A204.1 (cell line): ENCODE measurements at regions not wholly inside any gene's neighbourhood (a gene's known extent, or its start where the extent isn't known, plus 50 kb on each side); places are given as distances from the start of the nearest gene placed in this dataset.

Experiments
- FAIRE-seq: peaks from 2 replicates; lab custom pipeline; 2012; peaks lifted over from hg19 to GRCh38; lab: Jason Lieb, UNC

DNA sequence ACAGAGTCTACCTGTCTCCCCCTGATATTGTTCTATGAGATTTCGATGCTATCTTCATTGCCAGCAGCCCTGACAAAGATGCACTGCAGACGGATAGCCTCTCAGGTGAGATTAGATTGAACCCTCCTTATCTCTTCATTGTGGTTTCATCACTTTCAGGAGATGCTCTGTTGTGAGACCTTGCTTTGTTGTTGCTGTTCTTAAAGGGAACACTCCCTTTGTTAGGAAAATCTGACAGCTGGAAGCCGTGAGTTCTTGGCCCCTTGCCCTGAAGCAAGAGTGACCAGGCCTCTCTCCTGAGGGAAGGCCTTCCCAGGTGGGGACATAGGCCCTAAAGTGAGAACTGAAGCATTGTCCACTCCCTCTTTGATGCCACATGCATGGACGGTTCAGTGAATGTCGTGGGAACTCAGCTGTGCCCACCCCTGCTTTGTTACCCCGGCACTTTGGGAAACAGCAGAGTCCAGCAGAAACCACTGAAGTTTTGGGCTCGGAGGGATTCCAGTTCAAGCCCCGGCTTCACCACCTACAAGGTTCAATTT lies 976.1 kb downstream of the TBC1D22A start:
- no peak for FAIRE-seq

GRCh38 chr22:47736186-47737034 lies 974.0 kb downstream of the TBC1D22A start:
- FAIRE-seq, result no peak

- no peak for FAIRE-seq
Measured at GRCh38 chr22:47734511-47734910, 972.1 kb downstream of the TBC1D22A start.

DNA sequence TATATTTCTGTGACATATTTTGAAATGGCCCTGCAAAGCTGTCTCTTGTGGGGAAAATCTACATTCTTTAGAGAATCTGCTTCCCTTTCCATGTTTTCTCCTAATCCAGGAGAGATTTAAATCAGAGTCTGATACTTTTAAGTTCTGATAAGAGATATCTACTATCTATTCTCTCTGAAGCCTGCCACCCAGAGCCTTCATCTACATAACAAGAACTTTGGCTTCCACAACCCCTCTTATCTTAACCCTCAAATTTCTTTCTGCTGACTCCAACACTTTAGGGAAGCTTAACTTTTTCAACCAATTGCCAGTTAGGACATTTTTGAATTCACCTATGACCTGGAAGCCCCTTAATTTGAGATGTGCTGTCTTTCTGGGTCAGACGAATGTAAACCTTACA lies 965.2 kb downstream of the TBC1D22A start:
- no peak for FAIRE-seq

DNA sequence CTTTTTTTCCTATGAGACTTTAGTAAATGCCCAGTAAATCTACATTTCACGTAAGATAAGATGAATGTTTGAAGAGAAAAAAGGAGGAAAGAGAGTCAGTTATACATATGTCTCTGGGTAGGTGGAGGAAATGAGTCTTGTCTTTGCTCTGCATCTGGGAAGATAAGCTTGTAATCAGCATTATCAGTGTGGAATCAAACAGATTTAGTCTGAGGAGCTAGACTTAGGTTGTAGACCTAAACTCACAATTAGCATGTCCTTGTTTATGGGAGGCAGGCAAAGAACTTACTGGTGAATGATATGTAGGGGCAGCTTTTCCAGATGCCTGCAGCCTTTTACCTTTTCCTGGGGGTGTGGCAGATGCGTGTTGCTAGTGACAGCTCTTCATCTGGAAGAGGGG lies 962.3 kb downstream of the TBC1D22A start:
- FAIRE-seq, result no peak

DNA sequence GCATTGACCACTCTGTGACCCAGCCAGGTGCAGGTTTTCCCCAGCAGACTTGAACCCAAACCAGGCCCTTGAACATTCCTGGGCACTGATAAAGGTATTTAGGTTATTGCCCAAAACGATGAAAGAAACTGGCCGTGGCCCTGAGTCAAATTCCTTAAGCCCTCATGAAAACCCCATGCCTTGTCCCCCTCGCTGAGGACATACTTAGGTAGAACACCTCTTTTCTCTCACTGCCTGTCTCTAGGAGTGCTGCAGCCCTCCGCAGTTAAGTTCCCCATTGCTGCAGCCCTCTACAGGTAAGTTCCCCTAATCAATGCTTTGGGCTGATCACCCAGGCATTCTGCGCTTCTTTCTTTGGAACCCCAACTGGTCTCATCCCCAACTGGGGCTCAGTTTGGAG lies 961.6 kb downstream of the TBC1D22A start:
- FAIRE-seq, result no peak

DNA sequence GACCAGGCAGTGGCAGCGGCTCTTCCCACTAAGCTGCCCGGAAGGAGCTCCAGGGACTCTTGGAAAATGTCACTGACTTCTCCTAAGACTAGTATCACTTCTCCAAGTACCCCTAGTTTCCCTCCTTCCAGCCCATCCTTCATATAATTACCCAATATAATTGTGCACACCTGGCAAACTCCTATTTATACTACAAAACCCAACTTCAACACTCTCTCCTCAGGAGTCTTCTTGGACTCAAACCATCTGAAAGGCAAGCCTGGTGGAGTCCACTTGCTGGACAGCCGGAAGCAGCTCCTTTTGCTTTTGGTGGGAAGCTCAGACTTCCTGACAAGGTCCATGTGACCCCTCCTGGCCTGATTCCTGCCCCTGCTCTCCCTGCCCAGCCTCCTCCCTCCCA lies 955.9 kb downstream of the TBC1D22A start:
- no peak for FAIRE-seq

GRCh38 chr22:47716890-47717615 lies 954.6 kb downstream of the TBC1D22A start:
- FAIRE-seq, result no peak

- no peak for FAIRE-seq
Measured at GRCh38 chr22:47715866-47716578, 953.6 kb downstream of the TBC1D22A start.

GRCh38 chr22:47713941-47714340 lies 951.5 kb downstream of the TBC1D22A start:
- FAIRE-seq, result no peak

- no peak for FAIRE-seq
Measured at GRCh38 chr22:47710135-47710534, 947.7 kb downstream of the TBC1D22A start.

GRCh38 chr22:47705350-47705749 lies 942.9 kb downstream of the TBC1D22A start:
- no peak for FAIRE-seq

DNA sequence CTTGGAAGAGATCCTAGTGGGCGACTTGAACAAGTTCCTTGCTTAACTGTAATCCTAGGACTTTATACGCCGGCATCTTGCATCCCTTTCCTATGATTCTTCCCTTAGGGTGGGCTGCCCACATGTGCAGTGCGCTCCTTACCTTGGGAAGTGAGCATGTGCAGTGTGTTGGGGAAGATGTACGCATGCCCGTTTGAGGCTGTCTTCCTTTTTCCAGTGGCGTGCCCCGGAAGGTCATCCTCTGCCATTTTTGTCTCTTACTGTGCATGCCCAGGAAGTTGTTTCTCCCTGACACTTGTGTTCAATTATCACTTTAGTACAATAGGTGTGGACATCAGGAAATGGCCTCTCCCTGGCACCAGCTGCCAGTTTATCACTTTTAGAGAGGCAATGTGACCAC lies 936.5 kb downstream of the TBC1D22A start:
- no peak for FAIRE-seq

DNA sequence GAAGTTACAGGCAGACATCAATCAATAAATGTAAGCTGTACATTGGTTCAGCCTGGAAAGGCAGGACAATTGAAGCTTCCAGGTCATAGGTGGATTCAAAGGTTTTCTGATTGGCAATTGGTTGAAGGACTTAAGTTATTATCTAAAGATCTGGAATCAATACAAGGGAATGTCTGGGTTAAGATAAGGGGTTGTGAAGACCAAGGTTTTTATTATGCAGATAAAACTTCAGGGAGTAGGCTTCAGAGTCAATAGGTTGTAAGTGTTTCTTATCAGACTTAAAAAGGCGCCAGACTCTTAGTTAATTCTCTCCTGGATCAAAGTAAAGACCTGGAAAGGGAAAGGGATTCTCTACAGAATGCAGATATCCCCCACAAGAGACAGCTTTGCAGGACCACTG lies 935.4 kb downstream of the TBC1D22A start:
- no peak for FAIRE-seq

DNA sequence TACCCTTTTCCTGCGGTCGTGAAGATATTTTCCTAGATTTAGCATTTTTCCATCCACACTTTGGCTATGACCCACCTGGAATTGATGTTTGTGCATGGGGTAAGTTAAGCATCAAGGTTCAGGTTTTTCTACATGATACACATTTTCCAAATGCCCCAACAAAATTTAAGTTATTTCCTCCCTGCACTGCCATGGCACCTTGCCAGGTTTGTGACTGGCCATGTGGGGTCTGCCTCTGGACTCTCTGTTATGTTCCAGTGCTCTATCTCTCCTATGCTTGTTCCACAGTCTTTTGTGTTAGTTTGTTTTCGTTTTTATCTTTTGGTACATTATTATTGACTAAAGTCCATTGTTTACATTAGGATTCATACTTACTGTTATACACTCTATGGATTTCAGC lies 934.3 kb downstream of the TBC1D22A start:
- no peak for FAIRE-seq

- no peak for FAIRE-seq
Measured at GRCh38 chr22:47695176-47695575, 932.7 kb downstream of the TBC1D22A start.

GRCh38 chr22:47694536-47695130 lies 932.2 kb downstream of the TBC1D22A start:
- no peak for FAIRE-seq

GRCh38 chr22:47693606-47694005 lies 931.2 kb downstream of the TBC1D22A start:
- FAIRE-seq, result no peak

DNA sequence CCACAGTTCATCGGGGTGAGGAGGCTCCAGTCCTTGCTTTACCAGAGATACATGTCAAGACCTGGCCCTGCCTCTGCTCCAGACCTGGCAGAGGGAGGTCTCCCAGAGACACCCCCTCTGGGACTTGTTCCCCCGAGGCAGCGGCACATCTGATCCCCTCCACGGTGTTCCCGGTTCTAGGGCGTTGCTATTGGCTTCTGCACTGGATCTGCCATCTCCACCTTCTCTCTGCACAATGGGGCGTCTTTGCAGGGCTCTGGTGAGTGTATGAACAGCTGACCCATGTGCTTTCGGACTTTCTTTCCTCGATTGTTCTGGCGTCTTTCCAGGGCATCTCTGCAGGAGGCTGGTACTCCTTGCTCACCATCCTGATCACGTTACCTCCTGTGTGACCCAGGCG lies 930.4 kb downstream of the TBC1D22A start:
- FAIRE-seq, result no peak

- FAIRE-seq, result no peak
Measured at GRCh38 chr22:47691152-47691895, 928.9 kb downstream of the TBC1D22A start.

DNA sequence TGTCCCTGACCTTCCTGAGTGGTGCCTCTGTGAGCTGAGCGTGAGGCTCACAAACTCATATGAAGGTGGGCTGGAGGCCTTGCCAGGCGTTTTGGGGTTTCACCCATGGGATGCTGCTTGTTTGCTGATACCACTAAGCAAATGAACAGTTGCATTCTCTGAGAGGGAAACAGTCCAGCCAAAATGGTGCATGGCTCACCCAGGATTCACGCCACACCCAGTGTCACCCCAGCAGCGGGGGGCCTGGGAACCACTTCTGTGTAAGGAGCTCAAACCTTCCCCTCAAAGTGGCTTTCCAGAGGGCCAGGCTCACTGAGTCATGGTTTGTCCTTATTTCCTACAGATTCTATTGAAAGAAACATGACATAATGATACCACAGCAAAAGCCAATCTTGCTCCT lies 928.1 kb downstream of the TBC1D22A start:
- FAIRE-seq, result no peak

DNA sequence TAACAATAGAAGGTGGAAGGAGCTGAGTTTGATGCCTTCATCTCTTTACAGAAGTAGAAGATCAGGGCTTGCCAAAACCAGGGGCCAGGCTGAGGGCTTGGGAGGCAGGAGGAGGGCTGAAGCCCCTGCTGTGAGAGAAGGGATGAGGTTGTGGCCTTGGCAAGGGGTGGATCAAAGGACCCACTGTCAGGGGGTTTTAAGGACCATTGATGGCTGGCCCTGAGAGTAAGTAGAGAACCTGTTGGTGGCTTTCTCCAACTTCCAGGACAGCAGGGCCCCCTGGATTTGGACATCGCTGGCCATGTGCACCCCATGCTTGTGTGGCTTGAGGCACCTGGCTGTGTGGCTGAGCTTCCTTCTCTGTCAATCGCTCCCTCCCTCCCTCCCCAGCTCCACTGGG lies 927.7 kb downstream of the TBC1D22A start:
- FAIRE-seq, result no peak
